ENCODE measurements at regions not wholly inside any gene's neighbourhood (a gene's known extent, or its start where the extent isn't known, plus 50 kb on each side); places are given as distances from the start of the nearest gene placed in this dataset.
"Not testable (repeated sequence)": the region's sequence is repeated elsewhere in the genome, so short reads cannot be mapped to it uniquely, and the experiment has no call there.

DNA sequence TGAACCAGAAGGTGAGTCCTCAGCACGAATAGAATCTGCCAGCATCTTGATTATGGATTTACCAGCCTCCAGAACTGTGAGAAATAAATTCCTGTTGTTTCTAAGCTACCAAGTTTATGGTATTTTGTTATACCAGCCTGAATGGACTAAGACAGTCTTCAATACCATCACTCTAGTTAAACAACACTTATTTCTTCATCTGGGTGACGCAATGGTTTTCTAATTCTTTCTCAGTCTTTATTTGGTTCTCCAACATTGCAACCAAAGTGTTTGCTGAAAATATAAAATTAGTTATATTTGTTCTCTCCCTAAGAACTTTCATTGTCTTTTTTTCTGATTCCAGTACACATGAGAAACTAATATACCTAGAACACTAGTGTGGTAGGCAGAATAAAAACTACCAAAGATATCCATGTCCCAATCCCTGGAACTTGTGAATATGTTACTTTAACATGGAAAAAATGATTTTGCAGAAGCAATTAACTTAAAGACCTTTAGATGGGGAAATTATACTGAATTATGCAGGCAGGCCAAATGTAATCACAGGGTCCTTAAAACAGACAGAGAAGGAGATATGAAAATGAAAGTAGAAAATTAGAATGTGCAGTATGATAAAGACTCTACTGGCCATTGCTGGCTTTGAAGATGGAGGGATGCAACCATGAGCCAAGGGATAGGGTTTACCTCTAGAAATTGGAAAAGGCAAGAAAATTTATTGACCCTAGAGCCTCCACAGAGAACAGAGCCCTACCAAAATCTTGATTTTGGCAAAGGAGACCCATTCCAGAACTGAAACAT, 1115.1 kb downstream of the PLA2G4A start:
- TF ChIP-seq, protein P1, sequence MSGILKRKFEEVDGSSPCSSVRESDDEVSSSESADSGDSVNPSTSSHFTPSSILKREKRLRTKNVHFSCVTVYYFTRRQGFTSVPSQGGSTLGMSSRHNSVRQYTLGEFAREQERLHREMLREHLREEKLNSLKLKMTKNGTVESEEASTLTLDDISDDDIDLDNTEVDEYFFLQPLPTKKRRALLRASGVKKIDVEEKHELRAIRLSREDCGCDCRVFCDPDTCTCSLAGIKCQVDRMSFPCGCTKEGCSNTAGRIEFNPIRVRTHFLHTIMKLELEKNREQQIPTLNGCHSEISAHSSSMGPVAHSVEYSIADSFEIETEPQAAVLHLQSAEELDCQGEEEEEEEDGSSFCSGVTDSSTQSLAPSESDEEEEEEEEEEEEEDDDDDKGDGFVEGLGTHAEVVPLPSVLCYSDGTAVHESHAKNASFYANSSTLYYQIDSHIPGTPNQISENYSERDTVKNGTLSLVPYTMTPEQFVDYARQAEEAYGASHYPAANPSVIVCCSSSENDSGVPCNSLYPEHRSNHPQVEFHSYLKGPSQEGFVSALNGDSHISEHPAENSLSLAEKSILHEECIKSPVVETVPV (CRISPR knock-in tag; IDR thresholded peaks at IDR 0.05): no peak
- TF ChIP-seq CSDC2 (CRISPR knock-in tag; IDR thresholded peaks at IDR 0.05): no peak
- TF ChIP-seq RARB (CRISPR knock-in tag; IDR thresholded peaks at IDR 0.05): no peak
- TF ChIP-seq, protein P2, sequence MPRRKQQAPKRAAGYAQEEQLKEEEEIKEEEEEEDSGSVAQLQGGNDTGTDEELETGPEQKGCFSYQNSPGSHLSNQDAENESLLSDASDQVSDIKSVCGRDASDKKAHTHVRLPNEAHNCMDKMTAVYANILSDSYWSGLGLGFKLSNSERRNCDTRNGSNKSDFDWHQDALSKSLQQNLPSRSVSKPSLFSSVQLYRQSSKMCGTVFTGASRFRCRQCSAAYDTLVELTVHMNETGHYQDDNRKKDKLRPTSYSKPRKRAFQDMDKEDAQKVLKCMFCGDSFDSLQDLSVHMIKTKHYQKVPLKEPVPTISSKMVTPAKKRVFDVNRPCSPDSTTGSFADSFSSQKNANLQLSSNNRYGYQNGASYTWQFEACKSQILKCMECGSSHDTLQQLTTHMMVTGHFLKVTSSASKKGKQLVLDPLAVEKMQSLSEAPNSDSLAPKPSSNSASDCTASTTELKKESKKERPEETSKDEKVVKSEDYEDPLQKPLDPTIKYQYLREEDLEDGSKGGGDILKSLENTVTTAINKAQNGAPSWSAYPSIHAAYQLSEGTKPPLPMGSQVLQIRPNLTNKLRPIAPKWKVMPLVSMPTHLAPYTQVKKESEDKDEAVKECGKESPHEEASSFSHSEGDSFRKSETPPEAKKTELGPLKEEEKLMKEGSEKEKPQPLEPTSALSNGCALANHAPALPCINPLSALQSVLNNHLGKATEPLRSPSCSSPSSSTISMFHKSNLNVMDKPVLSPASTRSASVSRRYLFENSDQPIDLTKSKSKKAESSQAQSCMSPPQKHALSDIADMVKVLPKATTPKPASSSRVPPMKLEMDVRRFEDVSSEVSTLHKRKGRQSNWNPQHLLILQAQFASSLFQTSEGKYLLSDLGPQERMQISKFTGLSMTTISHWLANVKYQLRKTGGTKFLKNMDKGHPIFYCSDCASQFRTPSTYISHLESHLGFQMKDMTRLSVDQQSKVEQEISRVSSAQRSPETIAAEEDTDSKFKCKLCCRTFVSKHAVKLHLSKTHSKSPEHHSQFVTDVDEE (CRISPR knock-in tag; IDR thresholded peaks at IDR 0.05): no peak
- no peak for TF ChIP-seq BACH2 (CRISPR knock-in tag; IDR thresholded peaks at IDR 0.05; ENCODE audit: borderline replicate concordance)
- TF ChIP-seq, protein P3, sequence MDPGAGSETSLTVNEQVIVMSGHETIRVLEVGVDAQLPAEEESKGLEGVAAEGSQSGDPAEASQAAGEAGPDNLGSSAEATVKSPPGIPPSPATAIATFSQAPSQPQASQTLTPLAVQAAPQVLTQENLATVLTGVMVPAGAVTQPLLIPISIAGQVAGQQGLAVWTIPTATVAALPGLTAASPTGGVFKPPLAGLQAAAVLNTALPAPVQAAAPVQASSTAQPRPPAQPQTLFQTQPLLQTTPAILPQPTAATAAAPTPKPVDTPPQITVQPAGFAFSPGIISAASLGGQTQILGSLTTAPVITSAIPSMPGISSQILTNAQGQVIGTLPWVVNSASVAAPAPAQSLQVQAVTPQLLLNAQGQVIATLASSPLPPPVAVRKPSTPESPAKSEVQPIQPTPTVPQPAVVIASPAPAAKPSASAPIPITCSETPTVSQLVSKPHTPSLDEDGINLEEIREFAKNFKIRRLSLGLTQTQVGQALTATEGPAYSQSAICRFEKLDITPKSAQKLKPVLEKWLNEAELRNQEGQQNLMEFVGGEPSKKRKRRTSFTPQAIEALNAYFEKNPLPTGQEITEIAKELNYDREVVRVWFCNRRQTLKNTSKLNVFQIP (CRISPR knock-in tag; IDR thresholded peaks at IDR 0.05; ENCODE audit: borderline replicate concordance, low read depth): no peak
- no peak for TF ChIP-seq GLIS3 (CRISPR knock-in tag; IDR thresholded peaks at IDR 0.05)
- no peak for TF ChIP-seq ZNF8 (CRISPR knock-in tag; IDR thresholded peaks at IDR 0.05)
- TF ChIP-seq ZC3H10 (CRISPR knock-in tag; IDR thresholded peaks at IDR 0.05): no peak
- TF ChIP-seq ISL1 (CRISPR knock-in tag; IDR thresholded peaks at IDR 0.05): no peak
- TF ChIP-seq, protein P4, sequence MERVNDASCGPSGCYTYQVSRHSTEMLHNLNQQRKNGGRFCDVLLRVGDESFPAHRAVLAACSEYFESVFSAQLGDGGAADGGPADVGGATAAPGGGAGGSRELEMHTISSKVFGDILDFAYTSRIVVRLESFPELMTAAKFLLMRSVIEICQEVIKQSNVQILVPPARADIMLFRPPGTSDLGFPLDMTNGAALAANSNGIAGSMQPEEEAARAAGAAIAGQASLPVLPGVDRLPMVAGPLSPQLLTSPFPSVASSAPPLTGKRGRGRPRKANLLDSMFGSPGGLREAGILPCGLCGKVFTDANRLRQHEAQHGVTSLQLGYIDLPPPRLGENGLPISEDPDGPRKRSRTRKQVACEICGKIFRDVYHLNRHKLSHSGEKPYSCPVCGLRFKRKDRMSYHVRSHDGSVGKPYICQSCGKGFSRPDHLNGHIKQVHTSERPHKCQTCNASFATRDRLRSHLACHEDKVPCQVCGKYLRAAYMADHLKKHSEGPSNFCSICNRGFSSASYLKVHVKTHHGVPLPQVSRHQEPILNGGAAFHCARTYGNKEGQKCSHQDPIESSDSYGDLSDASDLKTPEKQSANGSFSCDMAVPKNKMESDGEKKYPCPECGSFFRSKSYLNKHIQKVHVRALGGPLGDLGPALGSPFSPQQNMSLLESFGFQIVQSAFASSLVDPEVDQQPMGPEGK (CRISPR knock-in tag; IDR thresholded peaks at IDR 0.05; ENCODE audit: borderline replicate concordance): no peak
- TF ChIP-seq ZNF70 (CRISPR knock-in tag; IDR thresholded peaks at IDR 0.05): no peak
- TF ChIP-seq ZFP3 (CRISPR knock-in tag; IDR thresholded peaks at IDR 0.05): no peak
- TF ChIP-seq ZFP30 (CRISPR knock-in tag; IDR thresholded peaks at IDR 0.05): no peak
- TF ChIP-seq ZNF565 (CRISPR knock-in tag; conservative IDR thresholded peaks at IDR 0.05; ENCODE audit: low read depth): no peak
- no peak for TF ChIP-seq PPARA (CRISPR knock-in tag; IDR thresholded peaks at IDR 0.05; ENCODE audit: borderline replicate concordance)
- ATAC-seq: no peak

DNA sequence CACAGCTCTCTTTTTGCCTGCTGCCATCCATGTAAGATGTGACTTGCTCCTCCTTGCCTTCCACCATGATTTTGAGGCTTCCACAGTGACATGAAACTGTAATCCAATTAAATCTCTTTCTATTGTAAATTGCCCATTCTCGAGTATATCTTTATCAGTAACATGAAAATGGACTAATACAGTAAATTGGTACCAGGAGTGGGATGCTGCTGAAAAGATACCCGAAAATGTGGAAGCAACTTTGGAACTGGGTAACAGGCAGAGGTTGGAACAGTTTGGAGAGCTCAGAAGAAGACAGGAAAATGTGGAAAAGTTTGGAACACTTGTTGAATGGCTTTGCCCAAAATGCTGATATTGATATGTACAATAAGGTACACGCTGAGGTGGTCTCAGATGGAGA, 1117.9 kb downstream of the PLA2G4A start:
- not testable (repeated sequence) for ATAC-seq

DNA sequence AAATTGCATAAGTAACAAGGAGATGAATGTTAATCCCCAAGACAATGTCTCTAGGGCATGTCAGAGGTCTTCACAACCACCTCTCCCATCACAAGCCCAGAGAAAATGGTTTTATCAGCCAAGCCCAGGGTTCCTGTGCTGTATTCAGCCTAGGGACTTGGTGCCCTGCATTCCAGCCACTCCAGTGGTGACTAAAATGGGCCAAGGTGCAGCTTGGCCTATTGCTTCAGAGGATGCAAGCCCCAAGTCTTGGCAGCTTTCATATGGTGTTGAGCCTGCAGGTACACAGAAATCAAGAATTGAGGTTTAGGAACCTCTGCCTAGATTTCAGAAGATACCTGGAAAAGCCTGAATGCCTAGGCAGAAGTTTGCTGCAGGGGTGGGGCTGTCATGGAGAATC, 1118.6 kb downstream of the PLA2G4A start:
- TF ChIP-seq ISL1 (CRISPR knock-in tag; IDR thresholded peaks at IDR 0.05) (no peak), ZNF70 (CRISPR knock-in tag; IDR thresholded peaks at IDR 0.05) (no peak)
- TF ChIP-seq, protein P5, sequence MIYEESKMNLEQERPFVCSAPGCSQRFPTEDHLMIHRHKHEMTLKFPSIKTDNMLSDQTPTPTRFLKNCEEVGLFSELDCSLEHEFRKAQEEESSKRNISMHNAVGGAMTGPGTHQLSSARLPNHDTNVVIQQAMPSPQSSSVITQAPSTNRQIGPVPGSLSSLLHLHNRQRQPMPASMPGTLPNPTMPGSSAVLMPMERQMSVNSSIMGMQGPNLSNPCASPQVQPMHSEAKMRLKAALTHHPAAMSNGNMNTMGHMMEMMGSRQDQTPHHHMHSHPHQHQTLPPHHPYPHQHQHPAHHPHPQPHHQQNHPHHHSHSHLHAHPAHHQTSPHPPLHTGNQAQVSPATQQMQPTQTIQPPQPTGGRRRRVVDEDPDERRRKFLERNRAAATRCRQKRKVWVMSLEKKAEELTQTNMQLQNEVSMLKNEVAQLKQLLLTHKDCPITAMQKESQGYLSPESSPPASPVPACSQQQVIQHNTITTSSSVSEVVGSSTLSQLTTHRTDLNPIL (CRISPR knock-in tag; IDR thresholded peaks at IDR 0.05; ENCODE audit: low read depth): no peak
- ATAC-seq: no peak

DNA sequence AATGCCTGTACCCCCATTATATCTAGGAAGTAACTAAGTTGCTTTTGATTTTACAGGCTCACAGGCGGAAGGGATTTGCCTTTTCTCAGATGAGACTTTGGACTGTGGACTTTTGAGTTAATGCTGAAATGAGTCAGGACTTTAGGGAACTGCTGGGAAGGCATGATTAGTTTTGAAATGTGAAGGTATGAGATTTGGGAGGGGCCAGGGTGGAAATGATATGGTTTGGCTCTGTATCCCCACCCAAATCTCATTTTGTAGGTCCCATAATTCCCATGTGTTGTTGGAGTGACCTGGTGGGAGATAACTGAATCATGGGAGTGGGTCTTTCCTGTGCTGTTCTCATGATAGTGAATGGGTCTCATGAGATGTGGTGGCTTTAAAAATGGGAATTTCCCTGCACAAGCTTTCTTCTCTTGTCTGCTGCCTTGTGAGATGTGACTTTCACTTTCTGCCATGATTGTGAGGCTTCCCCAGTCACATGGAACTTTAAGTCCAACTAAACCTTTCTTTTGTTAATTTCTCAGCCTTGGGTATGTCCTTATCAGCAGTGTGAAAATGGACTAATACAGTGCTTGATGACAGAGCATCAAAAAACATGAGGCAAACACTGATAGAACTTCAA, 1119.5 kb downstream of the PLA2G4A start:
- TF ChIP-seq TCF4 (CRISPR knock-in tag; IDR thresholded peaks at IDR 0.05; ENCODE audit: borderline replicate concordance): no peak

More for the DNA sequence above, 1119.5 kb downstream of the PLA2G4A start:
- no peak for ATAC-seq

Data from SK-N-SH treated with all-trans-retinoic acid at 6 μM for 48 hours (cell line).